Neuronal stem cell (in vitro differentiated cells): ENCODE measurements at regions not wholly inside any gene's neighbourhood (a gene's known extent, or its start where the extent isn't known, plus 50 kb on each side); places are given as distances from the start of the nearest gene placed in this dataset.

ENCODE experiments used
- DNase-seq: peaks from one replicate; pipeline ENCODE4 v3.0.0-alpha.2; 2013; ENCODE audit warnings: low spot score
- H2AFZ ChIP-seq: one replicate; pipeline ENCODE4 v1.6.1; 2013; ENCODE audit warnings: mild to moderate bottlenecking, low read length, inconsistent platforms
- H2AK5ac ChIP-seq: 2 replicates; pipeline ENCODE4 v1.6.1; 2013; ENCODE audit warnings: low read depth, mild to moderate bottlenecking, inconsistent platforms, low read length, moderate library complexity, mixed read lengths
- H2BK120ac ChIP-seq: 2 replicates; pipeline ENCODE4 v1.6.1; 2013; ENCODE audit warnings: low read depth, mild to moderate bottlenecking, inconsistent platforms, low read length, moderate library complexity, mixed read lengths
- H2BK12ac ChIP-seq: one replicate; pipeline ENCODE4 v1.6.1; 2013; ENCODE audit warnings: low read length, inconsistent platforms
- H2BK15ac ChIP-seq: 2 replicates; pipeline ENCODE4 v1.6.1; 2013; ENCODE audit warnings: mild to moderate bottlenecking, low read length, inconsistent platforms, mixed read lengths
- H2BK5ac ChIP-seq: one replicate; pipeline ENCODE4 v1.6.1; 2013; ENCODE audit warnings: inconsistent platforms, mild to moderate bottlenecking, low read length, moderate library complexity
- H3K14ac ChIP-seq: one replicate; pipeline ENCODE4 v1.6.1; 2013; ENCODE audit warnings: low read length, inconsistent platforms
- H3K18ac ChIP-seq: 2 replicates; pipeline ENCODE4 v1.6.1; 2013; ENCODE audit warnings: low read length, inconsistent platforms
- H3K23ac ChIP-seq: 2 replicates; pipeline ENCODE4 v1.6.1; 2013; ENCODE audit warnings: low read depth, mild to moderate bottlenecking, mixed read lengths, low read length, inconsistent platforms; ENCODE audit not compliant: poor library complexity
- H3K27ac ChIP-seq: replicated peaks from 3 replicates; pipeline ENCODE4 v1.5.1; 2013; ENCODE audit warnings: low read length, inconsistent platforms
- H3K27me3 ChIP-seq, 3 experiments: 2 replicates each; pipeline ENCODE4 v1.6.1; 2013; ENCODE audit warnings: low read length in 3 of 3, mild to moderate bottlenecking in 2 of 3, inconsistent platforms in 1 of 3, low read depth in 1 of 3, mixed read lengths in 1 of 3, moderate library complexity in 1 of 3; ENCODE audit not compliant: control insufficient read depth in 3 of 3, insufficient read depth in 3 of 3
- H3K36me3 ChIP-seq, 2 donors: replicated peaks in 1 of 2; 2 replicates each; pipeline ENCODE4 v1.6.1; 2013; ENCODE audit warnings: low read length in 2 of 2; ENCODE audit not compliant: control insufficient read depth in 2 of 2, insufficient read depth in 2 of 2
- H3K4ac ChIP-seq: 2 replicates; pipeline ENCODE4 v1.6.1; 2013; ENCODE audit warnings: inconsistent platforms, mild to moderate bottlenecking, low read length, moderate library complexity
- H3K4me1 ChIP-seq, 2 donors: 1 replicate in 1 of 2; 2 replicates in 1 of 2; pipeline ENCODE4 v1.6.1; 2013; ENCODE audit warnings: low read length in 2 of 2, low read depth in 1 of 2; ENCODE audit not compliant: control insufficient read depth in 2 of 2, insufficient read depth in 1 of 2
- H3K4me2 ChIP-seq: one replicate; pipeline ENCODE4 v1.6.1; 2013; ENCODE audit warnings: mild to moderate bottlenecking, low read length, inconsistent platforms; ENCODE audit not compliant: insufficient read depth, poor library complexity, severe bottlenecking
- H3K4me3 ChIP-seq, 2 donors: 2 replicates each; pipeline ENCODE4 v1.5.1; 2013; ENCODE audit warnings: low read length in 2 of 2, mild to moderate bottlenecking in 2 of 2, inconsistent platforms in 1 of 2, moderate library complexity in 1 of 2
- H3K79me1 ChIP-seq: one replicate; pipeline ENCODE4 v1.6.1; 2013; ENCODE audit warnings: low read depth, mild to moderate bottlenecking, inconsistent platforms, low read length, moderate library complexity
- H3K9ac ChIP-seq: one replicate; pipeline ENCODE4 v1.6.1; 2013; ENCODE audit warnings: mild to moderate bottlenecking, low read depth, low read length, inconsistent platforms; ENCODE audit not compliant: poor library complexity
- H3K9me3 ChIP-seq, 2 donors: replicated peaks in 1 of 2; 2 replicates each; pipeline versions ENCODE3 to v1.6.1; 2013; ENCODE audit warnings: low read length in 2 of 2, mild to moderate bottlenecking in 2 of 2, inconsistent platforms in 1 of 2, low read depth in 1 of 2, mixed read lengths in 1 of 2, moderate library complexity in 1 of 2; ENCODE audit not compliant: control insufficient read depth in 2 of 2, insufficient read depth in 1 of 2
- H4K8ac ChIP-seq: one replicate; pipeline ENCODE4 v1.6.1; 2013; ENCODE audit warnings: low read depth, mild to moderate bottlenecking, inconsistent platforms, low read length, moderate library complexity
- H4K91ac ChIP-seq: one replicate; pipeline ENCODE4 v1.6.1; 2013; ENCODE audit warnings: low read length, low read depth, mild to moderate bottlenecking, inconsistent platforms; ENCODE audit not compliant: poor library complexity
- WGBS, 2 donors: extraction: QIAGEN DNeasy Blood & Tissue Kit; methylation state at CpG; one replicate each; pipeline ENCODE4 v1.1.7; 2013; ENCODE audit warnings: missing lambda C conversion rate in 2 of 2, mixed read lengths in 1 of 2; ENCODE audit not compliant: insufficient read length in 2 of 2, insufficient replicate concordance in 1 of 2; ENCODE audit errors: extremely low coverage in 2 of 2; 5-methylcytosine and 5-hydroxymethylcytosine counted together

- no peak overlapping the region for H3K18ac ChIP-seq
- H3K4me3 ChIP-seq, result no peak overlapping the region
- H2AK5ac ChIP-seq, result no peak overlapping the region
- DNase-seq, result no peak
- H3K27ac ChIP-seq, result no peak overlapping the region
- H3K9me3 ChIP-seq, result no peaks in the 10 kb centered on the region
- H3K4me1 ChIP-seq, result no peaks in the 10 kb centered on the region
- H4K8ac ChIP-seq, result no peak overlapping the region
- H3K23ac ChIP-seq, result no peak overlapping the region
- H3K14ac ChIP-seq, result no peak overlapping the region
- no peak overlapping the region for H3K4ac ChIP-seq
- no peak overlapping the region for H2AFZ ChIP-seq
- no peak overlapping the region for H4K91ac ChIP-seq
- H3K36me3 ChIP-seq, result no peaks in the 10 kb centered on the region
- H3K79me1 ChIP-seq, result no peaks in the 10 kb centered on the region
- H3K27me3 ChIP-seq, result no peaks in the 10 kb centered on the region
- H3K4me2 ChIP-seq, result no peak overlapping the region
- no peak overlapping the region for H2BK5ac ChIP-seq
- no peak overlapping the region for H2BK120ac ChIP-seq
- no peak overlapping the region for H3K9ac ChIP-seq
- no peak overlapping the region for H2BK15ac ChIP-seq
- no peak overlapping the region for H2BK12ac ChIP-seq
These were observed 1860.8 kb upstream of the LRRTM1 start for GRCh38 chr2:82165377-82165776.

DNA sequence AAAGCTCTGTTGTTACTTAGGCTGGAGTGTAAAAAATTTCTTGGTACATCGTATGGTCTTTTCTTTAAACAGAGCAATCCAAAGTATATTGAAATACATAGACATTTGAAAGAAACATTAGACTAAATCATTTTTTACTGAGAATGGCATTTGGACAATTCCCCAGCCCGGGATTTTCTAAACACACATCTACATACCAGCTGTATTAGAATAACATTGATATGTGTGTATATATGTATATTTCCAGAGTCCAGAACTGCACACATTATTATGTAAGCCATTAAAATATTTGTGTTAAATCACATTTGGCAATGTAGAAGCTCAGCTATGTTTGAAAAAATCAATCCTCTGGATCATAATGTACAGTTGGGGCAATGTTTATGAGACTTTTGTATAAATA is 1853.6 kb upstream of the LRRTM1 start:
- no peak overlapping the region for H4K8ac ChIP-seq
- no peaks in the 10 kb centered on the region for H3K79me1 ChIP-seq
- no peaks in the 10 kb centered on the region for H3K4me1 ChIP-seq
- H3K27me3 ChIP-seq, result no peaks in the 10 kb centered on the region
- H2BK5ac ChIP-seq, result no peak overlapping the region
- H3K9me3 ChIP-seq, result no peaks in the 10 kb centered on the region
- no peak overlapping the region for H3K4ac ChIP-seq
- no peak overlapping the region for H3K27ac ChIP-seq
- H3K14ac ChIP-seq, result no peak overlapping the region
- H3K9ac ChIP-seq, result no peak overlapping the region
- no peak for DNase-seq
- no peak overlapping the region for H3K4me2 ChIP-seq
- no peak overlapping the region for H4K91ac ChIP-seq
- H3K18ac ChIP-seq, result no peak overlapping the region
- H3K4me3 ChIP-seq, result no peak overlapping the region
- WGBS, 2 donors, result no CpG with 5 or more reads among the region's 2 CpGs
- no peak overlapping the region for H2BK120ac ChIP-seq
- H2BK15ac ChIP-seq, result no peak overlapping the region
- H2AFZ ChIP-seq, result no peak overlapping the region
- H3K23ac ChIP-seq, result no peak overlapping the region
- no peaks in the 10 kb centered on the region for H3K36me3 ChIP-seq
- no peak overlapping the region for H2BK12ac ChIP-seq
- no peak overlapping the region for H2AK5ac ChIP-seq

DNA sequence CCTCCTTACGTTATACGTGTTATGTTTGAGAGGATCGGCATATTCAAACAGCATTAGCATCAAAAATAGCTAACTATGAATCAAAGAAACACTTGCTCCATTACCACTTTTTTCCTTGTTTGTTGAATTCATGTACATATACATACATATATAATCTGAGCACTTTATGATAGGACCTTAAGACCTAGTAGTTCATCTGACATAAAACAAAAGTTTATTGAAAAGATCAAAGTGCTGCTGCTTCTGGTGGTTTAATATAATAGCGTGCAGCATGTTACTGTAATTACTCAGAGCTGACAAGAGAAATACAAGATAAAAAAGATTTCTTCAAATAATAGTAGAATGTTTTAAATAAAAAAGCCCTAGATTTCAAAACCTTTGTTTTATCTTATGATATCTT is 1850.9 kb upstream of the LRRTM1 start:
- H3K4ac ChIP-seq, result no peak overlapping the region
- no peak overlapping the region for H2BK5ac ChIP-seq
- H4K91ac ChIP-seq, result no peak overlapping the region
- H3K9me3 ChIP-seq, result no peaks in the 10 kb centered on the region
- no CpG with 5 or more reads among the region's 4 CpGs for WGBS, 2 donors
- H3K4me3 ChIP-seq, result no peak overlapping the region
- DNase-seq, result no peak
- no peak overlapping the region for H2AK5ac ChIP-seq
- no peak overlapping the region for H2BK120ac ChIP-seq
- no peak overlapping the region for H3K27ac ChIP-seq
- no peak overlapping the region for H3K23ac ChIP-seq
- no peak overlapping the region for H3K18ac ChIP-seq
- no peak overlapping the region for H3K4me2 ChIP-seq
- no peak overlapping the region for H2AFZ ChIP-seq
- no peaks in the 10 kb centered on the region for H3K36me3 ChIP-seq
- no peak overlapping the region for H2BK12ac ChIP-seq
- no peaks in the 10 kb centered on the region for H3K27me3 ChIP-seq
- H2BK15ac ChIP-seq, result no peak overlapping the region
- H3K9ac ChIP-seq, result no peak overlapping the region
- H3K4me1 ChIP-seq, result no peaks in the 10 kb centered on the region
- H3K14ac ChIP-seq, result no peak overlapping the region
- H4K8ac ChIP-seq, result no peak overlapping the region
- no peaks in the 10 kb centered on the region for H3K79me1 ChIP-seq

- Histone ChIP-seq H3K4ac (no peak overlapping the region), H4K91ac (no peak overlapping the region), H3K27me3 (no peaks in the 10 kb centered on the region), H2BK15ac (no peak overlapping the region), H3K9me3 (no peaks in the 10 kb centered on the region), H2BK5ac (no peak overlapping the region), H3K36me3 (no peaks in the 10 kb centered on the region), H2AFZ (no peak overlapping the region), H2BK120ac (no peak overlapping the region), H3K27ac (no peak overlapping the region), H3K4me1 (no peaks in the 10 kb centered on the region), H3K4me2 (no peak overlapping the region), H3K79me1 (no peaks in the 10 kb centered on the region), H3K18ac (no peak overlapping the region), H3K9ac (no peak overlapping the region), H2BK12ac (no peak overlapping the region), H4K8ac (no peak overlapping the region), H3K14ac (no peak overlapping the region), H3K4me3 (no peak overlapping the region), H2AK5ac (no peak overlapping the region), H3K23ac (no peak overlapping the region)
- DNase-seq, result no peak
These were observed 1838.8 kb upstream of the LRRTM1 start for GRCh38 chr2:82143343-82143742.
